T-helper 2 cell treated with Interferon-gamma antibody and Interleukin-4, amounts not matched to agents 100 ng/mL and 5 ng/mL, for 36 hours (primary cell): ENCODE measurements at regions not wholly inside any gene's neighbourhood (a gene's known extent, or its start where the extent isn't known, plus 50 kb on each side); places are given as distances from the start of the nearest gene placed in this dataset.
"Not testable (repeated sequence)": the region's sequence is repeated elsewhere in the genome, so short reads cannot be mapped to it uniquely, and the experiment has no call there.

Experiments
- intact Hi-C: fragments of 100-400 bp; cut with micrococcal nuclease; formaldehyde crosslinking; loops from one replicate; pipeline ENCODE4 v1.15.1; 2023

GRCh38 chr20:1825938-1826445, 69.2 kb upstream of the SIRPA start:
- intact Hi-C loops, result no loop called here

DNA sequence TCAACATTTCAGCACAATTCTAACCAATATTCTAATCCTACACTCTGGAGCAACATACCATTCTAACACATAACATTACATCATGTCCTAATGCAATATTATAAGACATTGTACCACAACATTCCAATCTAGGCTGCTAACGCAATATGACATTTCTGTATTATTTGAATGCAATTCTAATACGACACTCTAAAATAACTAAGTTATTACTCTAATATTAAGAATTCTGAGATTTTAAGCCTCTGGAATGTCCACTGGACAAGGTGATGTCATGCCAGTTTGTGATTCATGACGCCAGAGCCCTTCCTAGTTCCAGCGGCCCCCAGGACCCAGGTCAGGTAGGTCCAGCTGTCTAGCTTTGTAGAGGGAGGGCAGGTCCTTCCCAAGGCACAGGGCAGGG, 69.7 kb upstream of the SIRPA start:
- intact Hi-C loops, result no loop called here

DNA sequence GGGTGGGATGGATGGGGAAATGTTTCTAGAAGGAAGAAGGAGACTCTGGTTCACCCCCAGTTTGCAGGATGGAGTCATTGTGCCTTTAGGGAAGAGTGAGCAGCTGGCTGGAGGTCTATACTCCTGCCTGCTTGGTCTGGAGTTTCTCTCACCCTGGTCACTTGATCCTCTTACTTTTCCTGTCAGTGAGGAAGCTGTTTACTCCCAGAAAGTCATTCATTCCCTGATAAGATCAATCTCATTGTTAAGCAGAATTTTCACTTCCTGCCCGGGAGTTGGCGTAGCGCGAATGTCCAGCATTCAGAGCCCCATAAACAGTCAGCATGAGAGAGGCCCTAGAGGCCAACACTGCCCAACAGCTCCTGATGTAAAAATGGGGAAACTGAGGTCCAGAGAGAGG, 70.4 kb upstream of the SIRPA start:
- intact Hi-C loops, result no loop called here

GRCh38 chr20:1824181-1824580, 71.0 kb upstream of the SIRPA start:
- intact Hi-C loops, result no loop called here

DNA sequence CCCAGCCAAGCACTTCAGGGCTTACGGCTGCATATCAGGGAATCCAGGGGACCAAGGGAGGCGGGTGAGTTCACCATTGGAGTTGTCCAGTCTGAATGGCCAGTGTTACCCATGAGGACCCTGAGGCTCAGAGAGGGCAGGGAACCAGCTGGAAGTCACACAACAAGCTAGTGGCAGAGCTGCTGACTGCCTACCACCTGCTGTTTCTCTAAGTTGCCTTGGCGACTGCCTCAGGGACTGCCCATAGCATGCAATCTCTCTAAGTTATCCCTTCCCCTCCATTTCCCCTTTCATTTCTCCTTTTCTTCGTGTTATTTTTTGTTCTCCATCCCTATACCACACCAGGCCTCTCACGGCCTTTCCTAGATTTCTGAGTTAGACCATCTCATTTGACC, 71.8 kb upstream of the SIRPA start:
- intact Hi-C loops, result no loop called here

GRCh38 chr20:1822564-1823449, 72.4 kb upstream of the SIRPA start:
- intact Hi-C loops, result no loop called here

GRCh38 chr20:1820138-1821079, 74.8 kb upstream of the SIRPA start:
- intact Hi-C loops, result no loop called here

DNA sequence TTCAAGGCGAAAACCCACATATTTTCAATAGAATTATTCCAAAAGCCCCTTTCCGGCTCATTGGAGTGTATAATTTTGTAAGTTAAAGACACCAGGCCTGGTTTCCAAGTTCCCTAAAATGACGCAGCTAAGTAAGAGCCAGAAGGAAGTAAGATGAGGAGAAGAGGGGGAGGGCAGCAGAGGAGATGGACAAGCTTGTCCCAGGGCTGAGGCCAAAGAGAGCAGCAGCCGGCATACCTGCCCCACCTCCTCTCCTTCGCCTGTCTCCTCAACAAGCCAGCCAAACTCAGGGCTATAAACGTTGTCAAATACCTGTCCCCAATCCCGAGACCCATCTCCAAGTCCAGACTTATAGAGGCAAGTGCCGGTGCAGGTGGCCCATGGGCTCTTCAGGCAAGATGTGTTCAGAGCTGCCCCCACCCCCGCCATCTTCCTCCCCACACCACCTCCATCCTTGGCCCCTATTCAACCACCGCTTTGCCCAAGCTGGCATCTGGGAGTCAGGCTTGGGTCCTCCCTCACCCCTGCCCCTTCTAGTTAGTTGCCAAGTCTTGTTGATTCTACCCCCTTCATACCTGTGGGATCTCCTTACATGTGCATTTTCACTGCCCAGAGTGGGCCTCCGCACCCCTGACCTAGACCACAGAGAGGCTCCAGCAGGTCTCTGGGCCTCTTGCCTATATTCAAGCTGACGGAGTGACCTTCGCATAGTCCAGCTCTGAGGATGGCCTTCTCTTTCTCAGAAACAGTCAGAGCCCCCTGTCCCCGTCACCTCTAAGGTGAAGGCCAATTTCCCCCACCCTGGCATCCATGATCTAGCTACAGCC, 75.7 kb upstream of the SIRPA start:
- intact Hi-C loops, result no loop called here

DNA sequence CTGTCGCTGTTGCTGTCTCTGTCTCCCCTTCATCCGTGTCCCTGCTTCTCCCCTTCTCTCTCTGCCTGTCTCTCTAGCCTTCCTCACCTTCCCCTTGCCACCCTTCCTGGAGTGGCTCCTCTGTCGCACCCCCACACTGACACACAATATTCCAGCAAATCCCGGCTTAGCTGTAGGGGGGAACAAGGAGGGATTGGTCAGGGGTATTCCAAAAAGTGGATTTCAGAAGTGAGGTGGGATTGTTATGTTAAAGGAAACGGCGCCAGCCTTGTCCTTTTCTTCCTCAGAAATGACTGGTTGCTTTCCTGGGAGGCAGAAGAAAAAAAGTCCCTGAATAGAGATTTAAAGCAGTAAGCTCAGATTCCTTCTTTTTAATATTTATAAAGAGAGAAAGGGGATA, 76.3 kb upstream of the SIRPA start:
- intact Hi-C loops, result no loop called here

GRCh38 chr20:1818247-1818840, 76.9 kb upstream of the SIRPA start:
- intact Hi-C loops, result no loop called here

DNA sequence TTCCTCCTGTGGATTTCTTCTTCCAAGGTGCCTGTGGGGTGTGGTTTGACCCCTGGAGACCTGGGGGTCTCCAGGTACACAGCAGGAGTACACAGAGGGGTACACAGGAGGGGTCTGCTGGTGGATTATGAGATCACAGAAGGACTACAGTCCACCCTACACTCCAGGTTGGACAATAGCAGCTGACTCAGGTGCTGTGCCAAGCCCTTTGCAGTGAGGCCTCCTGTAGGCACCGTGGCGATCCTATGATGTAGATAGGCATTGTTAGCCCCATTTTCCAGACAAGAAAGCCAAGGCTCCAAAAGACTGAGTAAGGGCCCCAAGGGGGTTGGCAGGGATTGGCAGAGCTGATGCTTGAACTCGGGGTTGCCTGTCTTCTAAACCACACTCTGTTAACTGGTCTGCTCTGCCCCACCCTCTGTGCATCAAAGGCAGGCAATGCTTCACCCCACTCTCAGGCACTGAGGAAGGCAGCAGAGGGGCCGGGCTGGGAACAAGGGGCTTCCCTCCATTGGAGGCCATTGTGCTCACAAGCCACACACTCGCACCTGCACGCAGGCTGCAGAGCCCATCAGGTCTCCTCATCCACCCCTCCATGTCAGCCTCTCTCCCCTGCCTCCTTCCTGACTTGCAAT, 77.5 kb upstream of the SIRPA start:
- intact Hi-C loops, result no loop called here

GRCh38 chr20:1816384-1817381, 78.5 kb upstream of the SIRPA start:
- intact Hi-C loops, result no loop called here

GRCh38 chr20:1815502-1816085, 79.6 kb upstream of the SIRPA start:
- intact Hi-C loops, result no loop called here

DNA sequence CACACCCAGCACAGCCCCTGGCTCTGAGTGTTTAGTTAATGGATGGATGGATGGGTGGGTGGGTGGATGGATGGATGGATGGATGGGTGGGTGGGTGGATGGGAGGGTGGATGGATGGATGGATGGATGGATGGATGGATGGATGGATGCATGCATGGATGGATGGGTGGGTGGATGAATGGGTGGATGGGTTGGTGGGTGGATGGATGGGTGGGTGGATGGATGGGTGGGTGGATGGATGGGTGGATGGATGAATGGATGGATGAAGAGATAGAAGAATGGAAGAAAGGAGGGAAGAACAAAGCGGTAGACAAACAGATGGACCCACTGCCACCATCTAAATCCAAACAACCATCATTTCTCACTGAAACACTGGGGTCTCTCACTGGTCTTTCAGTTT, 80.3 kb upstream of the SIRPA start:
- intact Hi-C loops, result not testable (repeated sequence)

DNA sequence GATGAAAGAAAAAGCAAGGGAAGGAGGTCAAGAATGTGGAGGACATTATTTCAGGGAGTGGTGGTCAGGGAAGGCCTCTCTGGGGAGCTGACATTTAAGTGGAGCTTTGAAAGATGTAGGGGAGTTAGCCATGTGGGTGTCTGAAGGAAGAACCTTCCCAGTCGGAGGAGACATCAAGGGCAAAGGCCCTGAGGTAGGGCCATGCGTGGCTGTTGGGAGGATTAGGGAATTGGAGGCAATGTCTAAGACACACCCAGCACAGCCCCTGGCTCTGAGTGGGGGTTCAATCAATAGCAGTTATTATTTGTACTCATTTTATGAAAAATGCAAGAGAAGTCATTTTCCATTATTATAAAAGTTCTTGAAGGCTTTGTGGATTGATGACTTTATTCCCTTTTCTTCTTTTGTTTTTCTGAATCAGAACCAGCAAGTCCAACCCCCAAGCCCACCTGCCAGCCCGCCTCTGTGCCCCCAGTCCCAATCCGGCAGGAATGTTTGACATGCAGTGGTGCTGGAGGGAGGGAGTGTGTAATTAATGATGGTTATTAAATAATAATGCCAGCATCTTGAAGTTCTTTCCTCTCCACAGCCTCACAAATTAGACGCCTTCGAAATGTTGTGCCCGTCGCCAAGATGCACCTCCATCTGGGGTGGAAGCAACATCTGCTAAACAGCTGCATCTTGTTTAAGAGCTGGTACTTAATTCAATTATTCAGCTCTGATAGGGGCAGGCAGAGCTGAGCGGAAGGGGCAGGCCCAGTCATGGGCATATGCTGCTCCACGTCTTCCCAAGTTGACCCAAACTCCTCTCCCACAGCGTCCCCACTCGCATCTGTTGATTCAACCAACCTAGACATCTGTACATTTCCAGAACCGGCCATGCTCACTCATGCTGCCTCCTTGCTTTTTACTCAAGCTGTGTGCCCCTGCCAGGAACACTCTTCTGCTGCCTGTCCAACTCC, 81.3 kb upstream of the SIRPA start:
- intact Hi-C loops, result no loop called here

GRCh38 chr20:1813101-1813529, 82.1 kb upstream of the SIRPA start:
- intact Hi-C loops, result no loop called here
